ENCODE measurements at regions not wholly inside any gene's neighbourhood (a gene's known extent, or its start where the extent isn't known, plus 50 kb on each side); places are given as distances from the start of the nearest gene placed in this dataset.

GRCh38 chr13:22320991-22321390 is 650.1 kb downstream of the FGF9 start:
- peaks cover 5% of the 10 kb centered on the region for H3K9me3 ChIP-seq (replicated peaks; ENCODE audit: control insufficient read depth, insufficient read depth, low read length)
- dilution Hi-C loops (cut with MboI; ENCODE audit: extremely low pct_ligation_motif_present, low sequenced_read_pairs), result no loop called here
- H3K27ac ChIP-seq (ENCODE audit: insufficient read depth, low read depth, low read length), result no peak overlapping the region
- H2AFZ ChIP-seq (ENCODE audit: low read depth, low read length), result no peak overlapping the region
- no TSS peak for BruUV-seq (replicated peaks)
- H3K4me2 ChIP-seq (ENCODE audit: insufficient read depth, low read length), result no peak overlapping the region
- intact Hi-C loops (cut with micrococcal nuclease), result no loop called here
- no peaks in the 10 kb centered on the region for H4K20me1 ChIP-seq (replicated peaks; ENCODE audit: control insufficient read depth, extremely low read depth, insufficient read depth, low read length)
- TF ChIP-seq POLR2AphosphoS5 (IDR thresholded peaks at IDR 0.05; ENCODE audit: insufficient read depth, low read depth, low read length) (no peak), POLR2A (IDR thresholded peaks at IDR 0.05; ENCODE audit: low read depth, low read length) (no peak), CTCF (IDR thresholded peaks at IDR 0.05; ENCODE audit: extremely low read depth in 1 of 2, insufficient read depth in 1 of 2, low read depth in 1 of 2, low read length in 2 of 2) (no peak), GATA2 (IDR thresholded peaks at IDR 0.05; ENCODE audit: insufficient read depth, insufficient read length, low read depth, low read length) (no peak), MYC (IDR thresholded peaks at IDR 0.05; ENCODE audit: low read depth, low read length) (no peak), EZH2 (IDR thresholded peaks at IDR 0.05; ENCODE audit: borderline replicate concordance, low read depth, low read length, severe bottlenecking) (no peak), FOS (IDR thresholded peaks at IDR 0.05; ENCODE audit: borderline replicate concordance, insufficient read depth, low read length) (no peak), MAX (IDR thresholded peaks at IDR 0.05; ENCODE audit: insufficient read depth, insufficient read length) (no peak), JUN (IDR thresholded peaks at IDR 0.05; ENCODE audit: borderline replicate concordance, insufficient read depth, insufficient read length, low read depth) (no peak)
- H3K27me3 ChIP-seq (ENCODE audit: control insufficient read depth in 2 of 2, insufficient read depth in 2 of 2, low read length in 2 of 2), result no peaks in the 10 kb centered on the region
- no peaks in the 10 kb centered on the region for H3K79me2 ChIP-seq (ENCODE audit: control insufficient read depth, insufficient read depth, low read length)
- DNase-seq (ENCODE audit: low read depth, low spot score) (no peak), FAIRE-seq (no peak)
- H3K4me3 ChIP-seq (replicated peaks in 1 of 3; ENCODE audit: insufficient read depth in 1 of 3, low read depth in 1 of 3, low read length in 3 of 3), result no peak overlapping the region
- no peak overlapping the region for H3K9ac ChIP-seq (replicated peaks; ENCODE audit: extremely low read depth, insufficient read depth, low read length)
- no peaks in the 10 kb centered on the region for H3K36me3 ChIP-seq (ENCODE audit: control insufficient read depth in 2 of 2, extremely low read depth in 1 of 2, insufficient read depth in 2 of 2, low read length in 2 of 2)
- no peaks in the 10 kb centered on the region for H3K9me1 ChIP-seq (replicated peaks; ENCODE audit: control insufficient read depth, extremely low read depth, insufficient read depth, low read length)
- H3K4me1 ChIP-seq (ENCODE audit: control insufficient read depth, extremely low read depth, insufficient read depth, low read length), result no peaks in the 10 kb centered on the region
- CTCF ChIA-PET, result no interaction called here
- POLR2A ChIA-PET, result no interaction called here

Data from endothelial cell of umbilical vein (primary cell).